Sigmoid colon (tissue), 6 donors: ENCODE measurements at regions not wholly inside any gene's neighbourhood (a gene's known extent, or its start where the extent isn't known, plus 50 kb on each side); places are given as distances from the start of the nearest gene placed in this dataset.

Experiments used
- DNase-seq: peaks from one replicate; pipeline ENCODE4 v3.0.0-alpha.2; 2019
- H3K27ac ChIP-seq, 4 donors: fragments of 200-600 bp; sonication (generic); one replicate each; pipeline ENCODE4 v1.5.1; 2016 to 2019; ENCODE audit warnings: mild to moderate bottlenecking in 1 of 4
- H3K27me3 ChIP-seq, 3 donors: fragments of 200-600 bp; sonication (generic); one replicate each; pipeline ENCODE4 v1.5.1; 2019; ENCODE audit warnings: mild to moderate bottlenecking in 1 of 3
- H3K36me3 ChIP-seq, 4 donors: fragments of 200-600 bp; sonication (generic); one replicate each; pipeline ENCODE4 v1.5.1; 2016 to 2019
- H3K4me1 ChIP-seq, 4 donors: fragments of 200-600 bp; sonication (generic); one replicate each; pipeline ENCODE4 v1.5.1; 2017 to 2019
- H3K4me3 ChIP-seq, 4 donors: fragments of 200-600 bp; sonication (generic); one replicate each; pipeline ENCODE4 v1.5.1; 2017 to 2019; ENCODE audit warnings: mild to moderate bottlenecking in 2 of 4, moderate library complexity in 1 of 4
- H3K9me3 ChIP-seq, 4 donors: fragments of 200-600 bp in 3 of 4; sonication (generic) in 3 of 4; one replicate each; pipeline versions ENCODE4 v1.5.1 to v1.6.1; 2013 to 2019
- CTCF ChIP-seq, 4 experiments: fragments of 450-650 bp in 3 of 4; fragments of 200-600 bp in 1 of 4; IDR thresholded peaks; one replicate each; pipeline ENCODE4 v1.5.1; 2016 to 2019; ENCODE audit warnings: antibody characterized with exemption in 4 of 4, mild to moderate bottlenecking in 3 of 4, moderate library complexity in 2 of 4
- EP300 ChIP-seq, 4 donors: sonication (generic); formaldehyde crosslinking; IDR thresholded peaks; one replicate each; pipeline ENCODE4 v1.6.1; 2017; ENCODE audit warnings: antibody characterized with exemption in 4 of 4
- POLR2A ChIP-seq, 2 donors: fragments of 450-650 bp; IDR thresholded peaks; one replicate each; pipeline ENCODE4 v1.6.1; 2016; ENCODE audit warnings: antibody characterized with exemption in 2 of 2, mild to moderate bottlenecking in 2 of 2, moderate library complexity in 2 of 2
- POLR2AphosphoS5 ChIP-seq, 4 donors: sonication (generic); formaldehyde crosslinking; IDR thresholded peaks; one replicate each; pipeline ENCODE4 v1.6.1; 2017; ENCODE audit warnings: antibody characterized with exemption in 4 of 4
- WGBS, 2 donors: extraction: QIAGEN DNeasy Blood & Tissue Kit; methylation state at CpG; one replicate each; pipeline ENCODE4 v1.1.7; 2013; 5-methylcytosine and 5-hydroxymethylcytosine counted together
- intact Hi-C: fragments of 100-400 bp; cut with DNase I; formaldehyde crosslinking; loops from one replicate; pipeline ENCODE4 v1.15.1; 2023
- donor health status: healthy with polysubstance abuse.
- donor health status: healthy.

GRCh38 chr4:164613792-164614191, 140.1 kb upstream of the SMIM31 start:
- intact Hi-C loops = no loop called here
- no peak for DNase-seq
- H3K36me3 ChIP-seq = no peaks in the 10 kb centered on the region
- no peaks in the 10 kb centered on the region for H3K9me3 ChIP-seq
- no peak for TF ChIP-seq CTCF (IDR thresholded peaks at IDR 0.05)
- TF ChIP-seq EP300 (IDR thresholded peaks at IDR 0.05) = no peak
- no peak for TF ChIP-seq POLR2A (IDR thresholded peaks at IDR 0.05)
- no peak for TF ChIP-seq POLR2AphosphoS5 (IDR thresholded peaks at IDR 0.05)
- no peak overlapping the region for H3K27ac ChIP-seq
- no peak overlapping the region for H3K4me3 ChIP-seq
- no peaks in the 10 kb centered on the region for H3K4me1 ChIP-seq
- H3K27me3 ChIP-seq = no peaks in the 10 kb centered on the region

- Histone ChIP-seq H3K36me3 (no peaks in the 10 kb centered on the region), H3K4me3 (no peak overlapping the region), H3K27ac (no peak overlapping the region), H3K4me1 (no peaks in the 10 kb centered on the region), H3K9me3 (no peaks in the 10 kb centered on the region), H3K27me3 (no peaks in the 10 kb centered on the region)
- 50 to 69% methylated on average over 2 of the region's 2 CpGs for WGBS, 2 donors
- no peak for DNase-seq
- TF ChIP-seq POLR2A (IDR thresholded peaks at IDR 0.05) = no peak
- no peak for TF ChIP-seq POLR2AphosphoS5 (IDR thresholded peaks at IDR 0.05)
- no peak for TF ChIP-seq CTCF (IDR thresholded peaks at IDR 0.05)
- TF ChIP-seq EP300 (IDR thresholded peaks at IDR 0.05) = no peak
- intact Hi-C loops = no loop called here
Measured at GRCh38 chr4:164614329-164614728, 139.6 kb upstream of the SMIM31 start.

GRCh38 chr4:164614999-164615398, 138.9 kb upstream of the SMIM31 start:
- Histone ChIP-seq H3K4me3 (no peak overlapping the region), H3K4me1 (no peaks in the 10 kb centered on the region), H3K9me3 (no peaks in the 10 kb centered on the region), H3K27ac (no peak overlapping the region), H3K36me3 (no peaks in the 10 kb centered on the region), H3K27me3 (no peaks in the 10 kb centered on the region)
- WGBS, 2 donors = 58 to 70% methylated on average over 4 of the region's 4 CpGs
- DNase-seq = no peak
- intact Hi-C loops = no loop called here
- TF ChIP-seq EP300 (IDR thresholded peaks at IDR 0.05) = no peak
- no peak for TF ChIP-seq CTCF (IDR thresholded peaks at IDR 0.05)
- TF ChIP-seq POLR2AphosphoS5 (IDR thresholded peaks at IDR 0.05) = no peak
- no peak for TF ChIP-seq POLR2A (IDR thresholded peaks at IDR 0.05)

GRCh38 chr4:164615964-164616363, 138.0 kb upstream of the SMIM31 start:
- no peaks in the 10 kb centered on the region for H3K4me1 ChIP-seq
- TF ChIP-seq POLR2AphosphoS5 (IDR thresholded peaks at IDR 0.05) = no peak
- no peaks in the 10 kb centered on the region for H3K36me3 ChIP-seq
- no peak for DNase-seq
- intact Hi-C loops = no loop called here
- H3K27me3 ChIP-seq = no peaks in the 10 kb centered on the region
- no peak overlapping the region for H3K4me3 ChIP-seq
- H3K9me3 ChIP-seq = no peaks in the 10 kb centered on the region
- no peak overlapping the region for H3K27ac ChIP-seq

- no peaks in the 10 kb centered on the region for H3K9me3 ChIP-seq
- TF ChIP-seq CTCF (IDR thresholded peaks at IDR 0.05) (no peak), POLR2A (IDR thresholded peaks at IDR 0.05) (no peak), POLR2AphosphoS5 (IDR thresholded peaks at IDR 0.05) (no peak), EP300 (IDR thresholded peaks at IDR 0.05) (no peak)
Measured at GRCh38 chr4:164616961-164617360, 137.0 kb upstream of the SMIM31 start.

More at GRCh38 chr4:164616961-164617360, 137.0 kb upstream of the SMIM31 start:
- 88 to 92% methylated on average over 1 of the region's 1 CpG for WGBS, 2 donors
- H3K4me1 ChIP-seq = no peaks in the 10 kb centered on the region
- no peak overlapping the region for H3K4me3 ChIP-seq
- no peaks in the 10 kb centered on the region for H3K36me3 ChIP-seq
- intact Hi-C loops = no loop called here
- no peak overlapping the region for H3K27ac ChIP-seq
- H3K27me3 ChIP-seq = no peaks in the 10 kb centered on the region
- no peak for DNase-seq
